Ishikawa (cell line): ENCODE measurements at regions not wholly inside any gene's neighbourhood (a gene's known extent, or its start where the extent isn't known, plus 50 kb on each side); places are given as distances from the start of the nearest gene placed in this dataset.

ENCODE experiments used
- CEBPB ChIP-seq: IDR thresholded peaks from 2 replicates; pipeline ENCODE4 v1.6.1; 2012
- CREB1 ChIP-seq: IDR thresholded peaks from 2 replicates; pipeline ENCODE4 v1.6.1; 2012; ENCODE audit warnings: low read depth
- EGR1 ChIP-seq: IDR thresholded peaks from 2 replicates; pipeline ENCODE4 v1.6.1; 2012
- EP300 ChIP-seq: IDR thresholded peaks from 2 replicates; pipeline ENCODE4 v1.6.1; 2012; ENCODE audit warnings: borderline replicate concordance
- NFIC ChIP-seq: IDR thresholded peaks from 2 replicates; pipeline ENCODE4 v1.6.1; 2012
- TAF1 ChIP-seq: IDR thresholded peaks from 2 replicates; pipeline ENCODE4 v1.6.1; 2012; ENCODE audit warnings: low read depth, mild to moderate bottlenecking
- TCF12 ChIP-seq: IDR thresholded peaks from 2 replicates; pipeline ENCODE4 v1.6.1; 2012; ENCODE audit warnings: low read depth
- TEAD4 ChIP-seq: IDR thresholded peaks from 2 replicates; pipeline ENCODE4 v1.6.1; 2012
- YY1 ChIP-seq: IDR thresholded peaks from 2 replicates; pipeline ENCODE4 v1.6.1; 2012; ENCODE audit warnings: low read depth
- ZBTB7A ChIP-seq: IDR thresholded peaks from 2 replicates; pipeline ENCODE4 v1.6.1; 2012; ENCODE audit warnings: low read depth
- TF ChIP-seq, protein P1 (sequence below): IDR thresholded peaks from 2 replicates; pipeline ENCODE4 v1.6.1; 2012
- TF ChIP-seq, protein P2 (sequence below): IDR thresholded peaks from 2 replicates; pipeline ENCODE4 v1.6.1; 2012; ENCODE audit warnings: low read depth, mild to moderate bottlenecking
- TF ChIP-seq, protein P3 (sequence below): IDR thresholded peaks from 2 replicates; pipeline ENCODE4 v1.6.1; 2012

DNA sequence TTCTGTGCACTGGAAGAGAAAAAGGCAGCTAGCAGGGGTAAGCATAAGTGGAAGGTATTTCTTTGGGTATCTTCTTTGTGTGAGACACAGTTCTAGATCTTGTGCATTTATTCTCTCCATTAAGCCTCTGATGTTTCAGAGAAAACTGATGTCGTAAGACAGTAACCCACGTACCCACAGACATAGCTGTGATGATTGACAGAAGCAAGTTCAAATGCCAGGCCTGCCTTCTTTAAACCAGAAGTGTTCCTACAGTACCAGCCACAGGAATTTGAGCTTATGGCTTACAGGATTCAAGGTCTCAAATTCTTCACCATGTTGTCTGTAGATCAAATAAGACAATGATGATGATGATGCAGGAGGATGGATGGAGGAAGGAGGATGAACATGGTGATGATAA is 161.4 kb upstream of the KCNJ16 start:
- TF ChIP-seq, protein P1, sequence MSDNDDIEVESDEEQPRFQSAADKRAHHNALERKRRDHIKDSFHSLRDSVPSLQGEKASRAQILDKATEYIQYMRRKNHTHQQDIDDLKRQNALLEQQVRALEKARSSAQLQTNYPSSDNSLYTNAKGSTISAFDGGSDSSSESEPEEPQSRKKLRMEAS, result no peak
- no peak for TF ChIP-seq TAF1
- TF ChIP-seq TCF12, result no peak
- TF ChIP-seq CEBPB, result no peak
- no peak for TF ChIP-seq TEAD4
- TF ChIP-seq, protein P2, sequence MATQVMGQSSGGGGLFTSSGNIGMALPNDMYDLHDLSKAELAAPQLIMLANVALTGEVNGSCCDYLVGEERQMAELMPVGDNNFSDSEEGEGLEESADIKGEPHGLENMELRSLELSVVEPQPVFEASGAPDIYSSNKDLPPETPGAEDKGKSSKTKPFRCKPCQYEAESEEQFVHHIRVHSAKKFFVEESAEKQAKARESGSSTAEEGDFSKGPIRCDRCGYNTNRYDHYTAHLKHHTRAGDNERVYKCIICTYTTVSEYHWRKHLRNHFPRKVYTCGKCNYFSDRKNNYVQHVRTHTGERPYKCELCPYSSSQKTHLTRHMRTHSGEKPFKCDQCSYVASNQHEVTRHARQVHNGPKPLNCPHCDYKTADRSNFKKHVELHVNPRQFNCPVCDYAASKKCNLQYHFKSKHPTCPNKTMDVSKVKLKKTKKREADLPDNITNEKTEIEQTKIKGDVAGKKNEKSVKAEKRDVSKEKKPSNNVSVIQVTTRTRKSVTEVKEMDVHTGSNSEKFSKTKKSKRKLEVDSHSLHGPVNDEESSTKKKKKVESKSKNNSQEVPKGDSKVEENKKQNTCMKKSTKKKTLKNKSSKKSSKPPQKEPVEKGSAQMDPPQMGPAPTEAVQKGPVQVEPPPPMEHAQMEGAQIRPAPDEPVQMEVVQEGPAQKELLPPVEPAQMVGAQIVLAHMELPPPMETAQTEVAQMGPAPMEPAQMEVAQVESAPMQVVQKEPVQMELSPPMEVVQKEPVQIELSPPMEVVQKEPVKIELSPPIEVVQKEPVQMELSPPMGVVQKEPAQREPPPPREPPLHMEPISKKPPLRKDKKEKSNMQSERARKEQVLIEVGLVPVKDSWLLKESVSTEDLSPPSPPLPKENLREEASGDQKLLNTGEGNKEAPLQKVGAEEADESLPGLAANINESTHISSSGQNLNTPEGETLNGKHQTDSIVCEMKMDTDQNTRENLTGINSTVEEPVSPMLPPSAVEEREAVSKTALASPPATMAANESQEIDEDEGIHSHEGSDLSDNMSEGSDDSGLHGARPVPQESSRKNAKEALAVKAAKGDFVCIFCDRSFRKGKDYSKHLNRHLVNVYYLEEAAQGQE, result no peak
- no peak for TF ChIP-seq NFIC
- no peak for TF ChIP-seq EP300
- TF ChIP-seq EGR1, result no peak
- no peak for TF ChIP-seq ZBTB7A
- TF ChIP-seq, protein P3, sequence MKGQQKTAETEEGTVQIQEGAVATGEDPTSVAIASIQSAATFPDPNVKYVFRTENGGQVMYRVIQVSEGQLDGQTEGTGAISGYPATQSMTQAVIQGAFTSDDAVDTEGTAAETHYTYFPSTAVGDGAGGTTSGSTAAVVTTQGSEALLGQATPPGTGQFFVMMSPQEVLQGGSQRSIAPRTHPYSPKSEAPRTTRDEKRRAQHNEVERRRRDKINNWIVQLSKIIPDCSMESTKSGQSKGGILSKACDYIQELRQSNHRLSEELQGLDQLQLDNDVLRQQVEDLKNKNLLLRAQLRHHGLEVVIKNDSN, result no peak
- TF ChIP-seq YY1, result no peak
- TF ChIP-seq CREB1, result no peak
